ENCODE measurements at regions not wholly inside any gene's neighbourhood (a gene's known extent, or its start where the extent isn't known, plus 50 kb on each side); places are given as distances from the start of the nearest gene placed in this dataset.

DNA sequence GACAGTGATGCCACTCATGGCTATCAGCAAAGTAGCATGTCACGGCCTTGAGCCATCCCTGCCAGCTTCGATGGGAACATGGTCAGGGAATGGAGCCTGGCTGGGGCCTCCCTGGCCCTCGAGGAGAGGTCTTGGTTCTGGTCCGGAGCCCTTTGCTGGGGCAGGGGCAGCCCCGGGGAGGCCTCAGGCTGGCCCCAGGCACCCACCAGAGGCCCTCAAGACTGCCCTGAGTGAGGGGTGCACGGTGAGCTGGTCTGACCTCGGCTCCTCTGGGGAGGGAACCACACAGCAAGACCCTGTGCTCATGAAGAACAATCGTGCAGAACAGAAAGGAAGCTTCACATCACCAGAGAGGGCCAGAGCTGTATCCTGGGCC, 75.2 kb upstream of the OTOS start:
- ChIA-PET POLR2A (no interaction called here), CTCF (no interaction called here)
- Histone ChIP-seq H3K27me3 (ENCODE audit: control insufficient read depth in 1 of 2, insufficient read depth in 2 of 2, low read length in 2 of 2) (peaks cover 0 to 6% of the 10 kb centered on the region in 2 experiments), H3K27ac (ENCODE audit: low read depth in 1 of 2, low read length in 2 of 2) (no peak overlapping the region), H3K36me3 (ENCODE audit: insufficient read depth, low read length) (no peaks in the 10 kb centered on the region), H3K9me3 (ENCODE audit: control insufficient read depth in 1 of 2, insufficient read depth in 1 of 2, low read length in 2 of 2) (peaks cover 0 to 11% of the 10 kb centered on the region in 2 experiments), H3K4me1 (ENCODE audit: insufficient read depth, low read length) (no peaks in the 10 kb centered on the region), H3K4me3 (ENCODE audit: low read length) (no peak overlapping the region)
- Mint-ChIP-seq H3K27me3 (no peaks in the 10 kb centered on the region), H3K4me3 (no peak overlapping the region), H3K9me3 (no peaks in the 10 kb centered on the region), H3K36me3 (ENCODE audit: low read depth) (no peaks in the 10 kb centered on the region), H3K4me1 (ENCODE audit: low read depth) (no peaks in the 10 kb centered on the region), H3K27ac (no peak overlapping the region)
- intact Hi-C loops (cut with DNase I, micrococcal nuclease) = no loop called here
- ATAC-seq (ENCODE audit: poor library complexity) = no peak
- no peak for DNase-seq
- no peak for TF ChIP-seq CTCF (IDR thresholded peaks at IDR 0.05)

GRCh38 chr2:240216167-240216566, 75.7 kb upstream of the OTOS start:
- Mint-ChIP-seq H3K36me3 (ENCODE audit: low read depth) (no peaks in the 10 kb centered on the region), H3K9me3 (no peaks in the 10 kb centered on the region), H3K4me1 (ENCODE audit: low read depth) (no peaks in the 10 kb centered on the region), H3K27me3 (no peaks in the 10 kb centered on the region), H3K4me3 (no peak overlapping the region), H3K27ac (no peak overlapping the region)
- POLR2A ChIA-PET = no interaction called here
- CTCF ChIA-PET = no interaction called here
- H3K36me3 ChIP-seq (ENCODE audit: insufficient read depth, low read length) = no peaks in the 10 kb centered on the region
- ATAC-seq (ENCODE audit: poor library complexity) (no peak), DNase-seq (peak in 1 of 14 experiments; percentile 12)
- no peak for TF ChIP-seq CTCF (IDR thresholded peaks at IDR 0.05)
- no peaks in the 10 kb centered on the region for H3K4me1 ChIP-seq (ENCODE audit: insufficient read depth, low read length)
- H3K4me3 ChIP-seq (ENCODE audit: low read length) = no peak overlapping the region
- no peak overlapping the region for H3K27ac ChIP-seq (ENCODE audit: low read depth in 1 of 2, low read length in 2 of 2)
- H3K27me3 ChIP-seq (ENCODE audit: control insufficient read depth in 1 of 2, insufficient read depth in 2 of 2, low read length in 2 of 2) = peaks cover 0 to 5% of the 10 kb centered on the region in 2 experiments
- H3K9me3 ChIP-seq (ENCODE audit: control insufficient read depth in 1 of 2, insufficient read depth in 1 of 2, low read length in 2 of 2) = peaks cover 0 to 11% of the 10 kb centered on the region in 2 experiments
- intact Hi-C loops (cut with DNase I, micrococcal nuclease) = no loop called here

DNA sequence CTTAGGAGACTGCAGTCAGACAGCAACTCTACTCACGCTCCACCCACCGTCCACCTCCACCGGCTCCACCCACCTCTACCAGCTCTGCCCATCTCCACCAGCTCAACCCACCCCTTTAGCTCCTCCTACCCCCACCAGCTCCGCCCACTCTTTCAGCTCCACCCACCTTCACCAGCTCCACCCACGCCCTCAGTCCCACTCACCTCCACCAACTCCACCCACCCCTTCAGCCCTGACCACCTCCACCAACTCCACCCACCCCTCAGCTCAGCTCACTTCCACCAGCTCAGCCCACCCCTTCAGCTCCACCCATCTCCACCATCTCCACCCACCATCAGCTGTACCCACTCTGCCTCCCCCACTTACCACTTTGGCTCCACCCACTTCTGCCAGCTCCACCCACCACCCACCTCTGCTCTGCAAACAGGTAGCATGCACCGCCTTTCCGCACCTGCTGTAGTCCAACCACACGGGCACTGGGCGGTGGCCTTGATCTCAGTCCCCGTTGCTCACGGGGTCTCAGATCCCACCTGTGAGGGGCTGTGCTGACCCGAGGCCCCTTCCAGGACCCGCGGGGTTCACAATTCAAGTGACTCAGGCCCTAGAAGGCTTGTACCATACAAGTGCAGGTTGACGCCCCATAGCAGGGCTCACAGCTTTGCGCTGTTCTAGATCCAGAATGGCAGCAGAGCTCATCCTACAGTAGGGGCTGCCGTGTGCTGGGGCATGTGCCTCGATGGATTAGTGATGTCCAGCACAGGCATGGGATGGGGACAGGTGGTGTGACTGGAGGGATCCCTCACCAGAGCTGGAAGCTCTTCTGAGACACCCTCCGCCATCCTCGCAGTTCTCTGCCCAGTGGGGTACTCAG, 77.2 kb upstream of the OTOS start:
- Mint-ChIP-seq H3K27me3 (no peaks in the 10 kb centered on the region), H3K4me1 (ENCODE audit: low read depth) (no peaks in the 10 kb centered on the region), H3K36me3 (ENCODE audit: low read depth) (no peaks in the 10 kb centered on the region), H3K9me3 (no peaks in the 10 kb centered on the region), H3K4me3 (no peak overlapping the region), H3K27ac (no peak overlapping the region)
- ChIA-PET POLR2A (no interaction called here), CTCF (no interaction called here)
- no peak for TF ChIP-seq CTCF (IDR thresholded peaks at IDR 0.05)
- no peaks in the 10 kb centered on the region for H3K36me3 ChIP-seq (ENCODE audit: insufficient read depth, low read length)
- no peak overlapping the region for H3K4me3 ChIP-seq (ENCODE audit: low read length)
- intact Hi-C loops (cut with DNase I, micrococcal nuclease) = no loop called here
- H3K27me3 ChIP-seq (ENCODE audit: control insufficient read depth in 1 of 2, insufficient read depth in 2 of 2, low read length in 2 of 2) = no peaks in the 10 kb centered on the region
- peaks cover 0 to 5% of the 10 kb centered on the region in 2 experiments for H3K9me3 ChIP-seq (ENCODE audit: control insufficient read depth in 1 of 2, insufficient read depth in 1 of 2, low read length in 2 of 2)
- no peaks in the 10 kb centered on the region for H3K4me1 ChIP-seq (ENCODE audit: insufficient read depth, low read length)
- ATAC-seq (ENCODE audit: poor library complexity) (no peak), DNase-seq (no peak)
- no peak overlapping the region for H3K27ac ChIP-seq (ENCODE audit: low read depth in 1 of 2, low read length in 2 of 2)

All from CD4-positive, alpha-beta T cell (primary cell).